ENCODE measurements at regions not wholly inside any gene's neighbourhood (a gene's known extent, or its start where the extent isn't known, plus 50 kb on each side); places are given as distances from the start of the nearest gene placed in this dataset.

GRCh38 chr3:61360297-61360965, 109.2 kb upstream of the FHIT start:
- no peak for FAIRE-seq
- Histone ChIP-seq H2AFZ (ENCODE audit: low read depth, low read length) (no peak overlapping the region), H3K27ac (ENCODE audit: insufficient read depth, low read depth, low read length) (no peak overlapping the region), H3K4me2 (ENCODE audit: insufficient read depth, low read length) (no peak overlapping the region), H3K27me3 (ENCODE audit: control insufficient read depth in 2 of 2, insufficient read depth in 2 of 2, low read length in 2 of 2) (no peaks in the 10 kb centered on the region), H3K4me3 (replicated peaks in 1 of 3; ENCODE audit: insufficient read depth in 1 of 3, low read depth in 1 of 3, low read length in 3 of 3) (no peak overlapping the region), H3K4me1 (ENCODE audit: control insufficient read depth, extremely low read depth, insufficient read depth, low read length) (no peaks in the 10 kb centered on the region), H3K79me2 (ENCODE audit: control insufficient read depth, insufficient read depth, low read length) (no peaks in the 10 kb centered on the region), H3K9me1 (replicated peaks; ENCODE audit: control insufficient read depth, extremely low read depth, insufficient read depth, low read length) (no peaks in the 10 kb centered on the region), H4K20me1 (replicated peaks; ENCODE audit: control insufficient read depth, extremely low read depth, insufficient read depth, low read length) (no peaks in the 10 kb centered on the region), H3K9me3 (replicated peaks; ENCODE audit: control insufficient read depth, insufficient read depth, low read length) (no peaks in the 10 kb centered on the region), H3K9ac (replicated peaks; ENCODE audit: extremely low read depth, insufficient read depth, low read length) (no peak overlapping the region), H3K36me3 (ENCODE audit: control insufficient read depth in 2 of 2, extremely low read depth in 1 of 2, insufficient read depth in 2 of 2, low read length in 2 of 2) (no peaks in the 10 kb centered on the region)
- POLR2A ChIA-PET: no interaction called here
- no TSS peak for BruUV-seq (replicated peaks)
- CTCF ChIA-PET: no interaction called here
- no peak for TF ChIP-seq JUN (IDR thresholded peaks at IDR 0.05; ENCODE audit: borderline replicate concordance, insufficient read depth, insufficient read length, low read depth)
- no peak for TF ChIP-seq MYC (IDR thresholded peaks at IDR 0.05; ENCODE audit: low read depth, low read length)
- no peak for TF ChIP-seq FOS (IDR thresholded peaks at IDR 0.05; ENCODE audit: borderline replicate concordance, insufficient read depth, low read length)
- no peak for TF ChIP-seq POLR2AphosphoS5 (IDR thresholded peaks at IDR 0.05; ENCODE audit: insufficient read depth, low read depth, low read length)
- DNase-seq (ENCODE audit: low read depth, low spot score): no peak
- intact Hi-C loops (cut with micrococcal nuclease) (no loop called here), dilution Hi-C loops (cut with MboI; ENCODE audit: extremely low pct_ligation_motif_present, low sequenced_read_pairs) (no loop called here)

- ChIA-PET CTCF (interaction anchor here (3.1 kb wide), 1 partner anchor 12 kb away, joined by 12 read pairs; no protein-coding TSS in a partner anchor), POLR2A (no interaction called here)
- no peaks in the 10 kb centered on the region for H3K4me1 ChIP-seq (ENCODE audit: control insufficient read depth, extremely low read depth, insufficient read depth, low read length)
- FAIRE-seq (no peak), DNase-seq (ENCODE audit: low read depth, low spot score) (no peak)
- no peaks in the 10 kb centered on the region for H3K79me2 ChIP-seq (ENCODE audit: control insufficient read depth, insufficient read depth, low read length)
- no TSS peak for BruUV-seq (replicated peaks)
- H3K9ac ChIP-seq (replicated peaks; ENCODE audit: extremely low read depth, insufficient read depth, low read length): no peak overlapping the region
- no peaks in the 10 kb centered on the region for H3K9me3 ChIP-seq (replicated peaks; ENCODE audit: control insufficient read depth, insufficient read depth, low read length)
- H3K27ac ChIP-seq (ENCODE audit: insufficient read depth, low read depth, low read length): no peak overlapping the region
- H3K4me2 ChIP-seq (ENCODE audit: insufficient read depth, low read length): no peak overlapping the region
- intact Hi-C loops (cut with micrococcal nuclease): no loop called here
- no peak for TF ChIP-seq MAX (IDR thresholded peaks at IDR 0.05; ENCODE audit: insufficient read depth, insufficient read length)
- TF ChIP-seq JUN (IDR thresholded peaks at IDR 0.05; ENCODE audit: borderline replicate concordance, insufficient read depth, insufficient read length, low read depth): no peak
- TF ChIP-seq POLR2A (IDR thresholded peaks at IDR 0.05; ENCODE audit: low read depth, low read length): no peak
- TF ChIP-seq EZH2 (IDR thresholded peaks at IDR 0.05; ENCODE audit: borderline replicate concordance, low read depth, low read length, severe bottlenecking): no peak
- TF ChIP-seq MYC (IDR thresholded peaks at IDR 0.05; ENCODE audit: low read depth, low read length): no peak
- TF ChIP-seq CTCF (IDR thresholded peaks at IDR 0.05; ENCODE audit: extremely low read depth in 1 of 2, insufficient read depth in 1 of 2, low read depth in 1 of 2, low read length in 2 of 2): no peak
- TF ChIP-seq FOS (IDR thresholded peaks at IDR 0.05; ENCODE audit: borderline replicate concordance, insufficient read depth, low read length): no peak
- TF ChIP-seq POLR2AphosphoS5 (IDR thresholded peaks at IDR 0.05; ENCODE audit: insufficient read depth, low read depth, low read length): no peak
- TF ChIP-seq GATA2 (IDR thresholded peaks at IDR 0.05; ENCODE audit: insufficient read depth, insufficient read length, low read depth, low read length): no peak
- no peaks in the 10 kb centered on the region for H3K9me1 ChIP-seq (replicated peaks; ENCODE audit: control insufficient read depth, extremely low read depth, insufficient read depth, low read length)
- no peaks in the 10 kb centered on the region for H3K36me3 ChIP-seq (ENCODE audit: control insufficient read depth in 2 of 2, extremely low read depth in 1 of 2, insufficient read depth in 2 of 2, low read length in 2 of 2)
- no peaks in the 10 kb centered on the region for H3K27me3 ChIP-seq (ENCODE audit: control insufficient read depth in 2 of 2, insufficient read depth in 2 of 2, low read length in 2 of 2)
- H4K20me1 ChIP-seq (replicated peaks; ENCODE audit: control insufficient read depth, extremely low read depth, insufficient read depth, low read length): no peaks in the 10 kb centered on the region
- H3K4me3 ChIP-seq (replicated peaks in 1 of 3; ENCODE audit: insufficient read depth in 1 of 3, low read depth in 1 of 3, low read length in 3 of 3): no peak overlapping the region
- no peak overlapping the region for H2AFZ ChIP-seq (ENCODE audit: low read depth, low read length)
- dilution Hi-C loops (cut with MboI; ENCODE audit: extremely low pct_ligation_motif_present, low sequenced_read_pairs): no loop called here
These were observed 118.4 kb upstream of the FHIT start for GRCh38 chr3:61369678-61370077.

All from endothelial cell of umbilical vein (primary cell).